A549 (cell line): ENCODE measurements at regions not wholly inside any gene's neighbourhood (a gene's known extent, or its start where the extent isn't known, plus 50 kb on each side); places are given as distances from the start of the nearest gene placed in this dataset.
A peak's percentile ranks its signal among the peaks of the same experiment; 100 is the strongest.
"Not testable (repeated sequence)": the region's sequence is repeated elsewhere in the genome, so short reads cannot be mapped to it uniquely, and the experiment has no call there.

Source experiments
- ATAC-seq, 2 experiments: fragments of 200-7000 bp in 1 of 2; fragments of >200 bp in 1 of 2; cut with Nextera tagmentation in 1 of 2; cut with Tn5 transposase in 1 of 2; 3 replicates each; pipeline versions ENCODE4 v1.8.0 to v1.9.1; 2018 to 2020; ENCODE audit warnings: mild to moderate bottlenecking in 1 of 2, moderate library complexity in 1 of 2
- CTCF ChIA-PET: fragments of 300-600 bp; sonication (Branson Sonifier 250); formaldehyde crosslinking; extraction: SDS; loops from one replicate; lab custom pipeline; 2021; ENCODE audit warnings: antibody characterized with exemption, inconsistent platforms; lab: Yijun Ruan, JAX
- POLR2A ChIA-PET: fragments of 350-600 bp; formaldehyde crosslinking; extraction: SDS; loops from one replicate; lab custom pipeline; 2021; ENCODE audit warnings: antibody characterized with exemption, inconsistent platforms; lab: Yijun Ruan, JAX
- DNase-seq, 2 experiments: peaks; one replicate each; pipeline versions ENCODE4 v3.0.0 to v3.0.0-alpha.2; 2011 to 2016; ENCODE audit warnings: low read depth in 1 of 2, low spot score in 1 of 2
- FAIRE-seq: peaks from 2 replicates; lab custom pipeline; 2011; peaks lifted over from hg19 to GRCh38; lab: Jason Lieb, UNC
- H3K27ac ChIP-seq, 2 experiments: fragments of >200 bp; sonication (Bioruptor Twin); formaldehyde crosslinking; 3 replicates each; pipeline ENCODE4 v1.5.1; 2016 to 2017
- H3K4me1 ChIP-seq: fragments of >200 bp; sonication (Bioruptor Twin); formaldehyde crosslinking; 3 replicates; pipeline ENCODE4 v1.6.1; 2016
- H3K4me2 ChIP-seq: fragments of >200 bp; sonication (Bioruptor Twin); formaldehyde crosslinking; 3 replicates; pipeline ENCODE4 v1.6.1; 2016
- H3K4me3 ChIP-seq: fragments of >200 bp; sonication (Bioruptor Twin); formaldehyde crosslinking; 3 replicates; pipeline ENCODE4 v1.5.1; 2016
- H3K9me3 ChIP-seq: fragments of >200 bp; sonication (Bioruptor Twin); formaldehyde crosslinking; 3 replicates; pipeline ENCODE4 v1.6.1; 2016
- BCL3 ChIP-seq: fragments of >200 bp; sonication (Bioruptor Twin); formaldehyde crosslinking; IDR thresholded peaks from 3 replicates; pipeline ENCODE4 v1.6.1; 2016
- E2F6 ChIP-seq: IDR thresholded peaks from 2 replicates; pipeline ENCODE4 v1.6.1; 2012; ENCODE audit warnings: low read depth, borderline replicate concordance
- EHMT2 ChIP-seq: fragments of 200-600 bp; sonication (generic); IDR thresholded peaks from 2 replicates; pipeline ENCODE4 v1.6.1; 2016; ENCODE audit warnings: antibody characterized with exemption, low read depth, mild to moderate bottlenecking, moderate library complexity
- ESRRA ChIP-seq: fragments of 150-350 bp; IDR thresholded peaks from 2 replicates; pipeline ENCODE4 v1.6.1; 2014; ENCODE audit warnings: mild to moderate bottlenecking, low read length, borderline replicate concordance
- FOSL2 ChIP-seq, 2 experiments: fragments of 450-650 bp in 1 of 2; fragments of >200 bp in 1 of 2; sonication (Bioruptor Twin) in 1 of 2; formaldehyde crosslinking; IDR thresholded peaks; 2 replicates each; pipeline versions ENCODE4 v1.5.0 to v1.6.1; 2016 to 2020; ENCODE audit warnings: mild to moderate bottlenecking in 1 of 2, moderate library complexity in 1 of 2
- HDAC2 ChIP-seq: fragments of 200-600 bp; sonication (generic); IDR thresholded peaks from 2 replicates; pipeline ENCODE4 v1.6.1; 2016
- HES2 ChIP-seq: fragments of >200 bp; sonication (Bioruptor Twin); formaldehyde crosslinking; IDR thresholded peaks from 2 replicates; pipeline ENCODE4 v1.6.1; 2016
- HOXB13 ChIP-seq: fragments of 250-450 bp; sonication (Bioruptor Pico); IDR thresholded peaks from 2 replicates; pipeline ENCODE4 v1.5.0; 2020; ENCODE audit warnings: low read depth, mild to moderate bottlenecking, moderate library complexity
- HOXB5 ChIP-seq: fragments of 250-450 bp; sonication (Bioruptor Pico); IDR thresholded peaks from 2 replicates; pipeline ENCODE4 v1.5.0; 2020; ENCODE audit warnings: mild to moderate bottlenecking, moderate library complexity
- NPAS2 ChIP-seq: fragments of 250-450 bp; sonication (Bioruptor Pico); IDR thresholded peaks from 2 replicates; pipeline ENCODE4 v1.8.0; 2022; ENCODE audit warnings: mild to moderate bottlenecking, moderate library complexity, borderline replicate concordance
- PHF8 ChIP-seq: fragments of 200-600 bp; sonication (generic); IDR thresholded peaks from 2 replicates; pipeline ENCODE4 v1.6.1; 2016; ENCODE audit warnings: low read depth, mild to moderate bottlenecking, antibody characterized with exemption, moderate library complexity, borderline replicate concordance
- RAD21 ChIP-seq, 2 experiments: fragments of >200 bp in 1 of 2; sonication (Bioruptor Twin) in 1 of 2; formaldehyde crosslinking in 1 of 2; IDR thresholded peaks in 1 of 2; conservative IDR thresholded peaks in 1 of 2; 2 replicates in 1 of 2; 3 replicates in 1 of 2; pipeline ENCODE4 v1.6.1; 2012 to 2018; ENCODE audit warnings: inconsistent platforms in 1 of 2
- TP53 ChIP-seq: fragments of 250-450 bp; sonication (Bioruptor Pico); IDR thresholded peaks from 2 replicates; pipeline ENCODE4 v1.5.0; 2021; ENCODE audit warnings: mild to moderate bottlenecking, moderate library complexity
- USF2 ChIP-seq: fragments of 450-650 bp; IDR thresholded peaks from 2 replicates; pipeline ENCODE4 v1.6.1; 2014; ENCODE audit warnings: antibody characterized with exemption
- ZFP36 ChIP-seq: fragments of 450-650 bp; IDR thresholded peaks from 2 replicates; pipeline ENCODE4 v1.6.1; 2014; ENCODE audit warnings: borderline replicate concordance; ENCODE audit not compliant: partially characterized antibody
- ZNF302 ChIP-seq: fragments of 250-450 bp; sonication (Bioruptor Pico); IDR thresholded peaks from 2 replicates; pipeline ENCODE4 v1.9.0; 2021; ENCODE audit warnings: inconsistent platforms, mild to moderate bottlenecking, moderate library complexity
- ZSCAN20 ChIP-seq: fragments of 250-450 bp; sonication (Bioruptor Pico); IDR thresholded peaks from 2 replicates; pipeline ENCODE4 v1.8.0; 2022; ENCODE audit warnings: mild to moderate bottlenecking, moderate library complexity
- WGBS: methylation state at CpG from one replicate; pipeline ENCODE4 v1.1.6; 2017; ENCODE audit errors: missing lambda C conversion rate; 5-methylcytosine and 5-hydroxymethylcytosine counted together

GRCh38 chr3:118146658-118147375, 887.8 kb downstream of the IGSF11 start:
- DNase-seq (no peak), ATAC-seq (no peak)
- CTCF ChIA-PET = no interaction called here
- H3K4me3 ChIP-seq = no peak overlapping the region
- TF ChIP-seq TP53 (CRISPR knock-in tag) = no peak
- TF ChIP-seq ZNF302 = no peak
- TF ChIP-seq PHF8 = no peak
- no peak for TF ChIP-seq HDAC2
- TF ChIP-seq USF2 = no peak
- TF ChIP-seq ESRRA = no peak
- TF ChIP-seq HOXB5 (CRISPR knock-in tag) = no peak
- no peak for TF ChIP-seq EHMT2
- TF ChIP-seq HES2 = no peak
- TF ChIP-seq, all 56 proteins: peak for 0
- no peak for FAIRE-seq
- no peak overlapping the region for H3K4me2 ChIP-seq
- no peaks in the 10 kb centered on the region for H3K4me1 ChIP-seq
- no peak overlapping the region for H3K27ac ChIP-seq
- POLR2A ChIA-PET = no interaction called here
- peaks cover 6% of the 10 kb centered on the region; the same call in 1 of the 3 replicates for H3K9me3 ChIP-seq
- 7% methylated on average over 6 of the region's 6 CpGs for WGBS

GRCh38 chr3:118151164-118151563, 883.5 kb downstream of the IGSF11 start:
- CTCF ChIA-PET = no interaction called here
- ATAC-seq = no peak
- no peak for TF ChIP-seq ZFP36
- no peak for TF ChIP-seq E2F6
- no peak for TF ChIP-seq ZSCAN20 (CRISPR knock-in tag)
- TF ChIP-seq, all 56 proteins: peak for 0
- Histone ChIP-seq H3K27ac (no peak overlapping the region), H3K4me2 (no peak overlapping the region), H3K9me3 (peaks cover 6% of the 10 kb centered on the region; the same call in 1 of the 3 replicates), H3K4me1 (no peaks in the 10 kb centered on the region), H3K4me3 (no peak overlapping the region)
- DNase-seq (no peak), FAIRE-seq (no peak)
- POLR2A ChIA-PET = no interaction called here

GRCh38 chr3:118162627-118163588, 871.7 kb downstream of the IGSF11 start:
- DNase-seq = peak in 1 of 2 experiments; percentile 52
- H3K9me3 ChIP-seq, POLR2A ChIA-PET, H3K4me3 ChIP-seq, H3K27ac ChIP-seq, FAIRE-seq, H3K4me1 ChIP-seq, CTCF ChIA-PET: not testable (repeated sequence)
- 0 out of 2 replicates have a peak, but pooled peaks have one; percentile 15 for TF ChIP-seq EHMT2
- ATAC-seq = peak in 1 of 2 experiments; percentile 58; a peak in 3 of 6 replicates
- H3K4me2 ChIP-seq = peak overlapping the region; percentile 2; the same call in 1 of the 3 replicates
- WGBS = 42% methylated on average over 12 of the region's 12 CpGs

GRCh38 chr3:118165413-118165812, 869.2 kb downstream of the IGSF11 start:
- ATAC-seq (no peak), FAIRE-seq (no peak), DNase-seq (no peak)
- no peak overlapping the region for H3K27ac ChIP-seq
- POLR2A ChIA-PET = no interaction called here
- no peaks in the 10 kb centered on the region for H3K4me1 ChIP-seq
- H3K4me2 ChIP-seq = no peak overlapping the region
- CTCF ChIA-PET = no interaction called here
- H3K9me3 ChIP-seq = no peaks in the 10 kb centered on the region
- no peak for TF ChIP-seq RAD21 (conservative IDR thresholded peaks at IDR 0.05 in 1 of 2, IDR thresholded peaks at IDR 0.05 in 1 of 2)
- no peak for TF ChIP-seq HOXB13 (CRISPR knock-in tag)
- TF ChIP-seq BCL3 = no peak
- no peak for TF ChIP-seq NPAS2
- no peak for TF ChIP-seq ZFP36
- TF ChIP-seq PHF8 = no peak
- no peak for TF ChIP-seq FOSL2 (IDR thresholded peaks at IDR 0.05)
- no peak for TF ChIP-seq FOSL2 (CRISPR knock-in tag; IDR thresholded peaks at IDR 0.05)
- WGBS = 6% methylated on average over 4 of the region's 4 CpGs
- no peak overlapping the region for H3K4me3 ChIP-seq
